A549 (cell line): ENCODE measurements at regions not wholly inside any gene's neighbourhood (a gene's known extent, or its start where the extent isn't known, plus 50 kb on each side); places are given as distances from the start of the nearest gene placed in this dataset.

Source experiments
- ATAC-seq, 2 experiments: fragments of 200-7000 bp in 1 of 2; fragments of >200 bp in 1 of 2; cut with Nextera tagmentation in 1 of 2; cut with Tn5 transposase in 1 of 2; 3 replicates each; pipeline versions ENCODE4 v1.8.0 to v1.9.1; 2018 to 2020; ENCODE audit warnings: mild to moderate bottlenecking in 1 of 2, moderate library complexity in 1 of 2
- CTCF ChIA-PET: fragments of 300-600 bp; sonication (Branson Sonifier 250); formaldehyde crosslinking; extraction: SDS; loops from one replicate; lab custom pipeline; 2021; ENCODE audit warnings: antibody characterized with exemption, inconsistent platforms; lab: Yijun Ruan, JAX
- POLR2A ChIA-PET: fragments of 350-600 bp; formaldehyde crosslinking; extraction: SDS; loops from one replicate; lab custom pipeline; 2021; ENCODE audit warnings: antibody characterized with exemption, inconsistent platforms; lab: Yijun Ruan, JAX
- DNase-seq, 2 experiments: peaks; one replicate each; pipeline versions ENCODE4 v3.0.0 to v3.0.0-alpha.2; 2011 to 2016; ENCODE audit warnings: low read depth in 1 of 2, low spot score in 1 of 2
- FAIRE-seq: peaks from 2 replicates; lab custom pipeline; 2011; peaks lifted over from hg19 to GRCh38; lab: Jason Lieb, UNC
- H3K27ac ChIP-seq, 2 experiments: fragments of >200 bp; sonication (Bioruptor Twin); formaldehyde crosslinking; 3 replicates each; pipeline ENCODE4 v1.5.1; 2016 to 2017
- H3K4me1 ChIP-seq: fragments of >200 bp; sonication (Bioruptor Twin); formaldehyde crosslinking; 3 replicates; pipeline ENCODE4 v1.6.1; 2016
- H3K4me2 ChIP-seq: fragments of >200 bp; sonication (Bioruptor Twin); formaldehyde crosslinking; 3 replicates; pipeline ENCODE4 v1.6.1; 2016
- H3K4me3 ChIP-seq: fragments of >200 bp; sonication (Bioruptor Twin); formaldehyde crosslinking; 3 replicates; pipeline ENCODE4 v1.5.1; 2016
- H3K9me3 ChIP-seq: fragments of >200 bp; sonication (Bioruptor Twin); formaldehyde crosslinking; 3 replicates; pipeline ENCODE4 v1.6.1; 2016
- CBX2 ChIP-seq: fragments of 200-600 bp; sonication (generic); IDR thresholded peaks from 2 replicates; pipeline ENCODE4 v1.6.1; 2016; ENCODE audit warnings: low read depth, mild to moderate bottlenecking, borderline replicate concordance
- CBX8 ChIP-seq: fragments of 200-600 bp; sonication (generic); IDR thresholded peaks from 2 replicates; pipeline ENCODE4 v1.6.1; 2016
- CEBPB ChIP-seq, 2 experiments: fragments of >200 bp in 1 of 2; sonication (Bioruptor Twin) in 1 of 2; formaldehyde crosslinking in 1 of 2; IDR thresholded peaks; 2 replicates each; pipeline ENCODE4 v1.6.1; 2012 to 2016
- CHD2 ChIP-seq: fragments of 150-350 bp; IDR thresholded peaks from 2 replicates; pipeline ENCODE4 v1.6.1; 2014; ENCODE audit warnings: low read length; ENCODE audit not compliant: partially characterized antibody
- EP300 ChIP-seq, 2 experiments: fragments of >200 bp; sonication (Bioruptor Twin); formaldehyde crosslinking; IDR thresholded peaks; 2 replicates in 1 of 2; 3 replicates in 1 of 2; pipeline ENCODE4 v1.6.1; 2016 to 2017
- ESRRA ChIP-seq: fragments of 150-350 bp; IDR thresholded peaks from 2 replicates; pipeline ENCODE4 v1.6.1; 2014; ENCODE audit warnings: mild to moderate bottlenecking, low read length, borderline replicate concordance
- FOSB ChIP-seq: fragments of 250-450 bp; sonication (Bioruptor Pico); IDR thresholded peaks from 2 replicates; pipeline ENCODE4 v1.5.0; 2020; ENCODE audit warnings: mild to moderate bottlenecking, moderate library complexity
- FOSL2 ChIP-seq, 2 experiments: fragments of 450-650 bp in 1 of 2; fragments of >200 bp in 1 of 2; sonication (Bioruptor Twin) in 1 of 2; formaldehyde crosslinking; IDR thresholded peaks; 2 replicates each; pipeline versions ENCODE4 v1.5.0 to v1.6.1; 2016 to 2020; ENCODE audit warnings: mild to moderate bottlenecking in 1 of 2, moderate library complexity in 1 of 2
- HDAC2 ChIP-seq: fragments of 200-600 bp; sonication (generic); IDR thresholded peaks from 2 replicates; pipeline ENCODE4 v1.6.1; 2016
- HOXB5 ChIP-seq: fragments of 250-450 bp; sonication (Bioruptor Pico); IDR thresholded peaks from 2 replicates; pipeline ENCODE4 v1.5.0; 2020; ENCODE audit warnings: mild to moderate bottlenecking, moderate library complexity
- KDM1A ChIP-seq: fragments of 200-600 bp; sonication (generic); IDR thresholded peaks from 2 replicates; pipeline ENCODE4 v1.6.1; 2016; ENCODE audit warnings: low read depth, mild to moderate bottlenecking
- MAFK ChIP-seq: fragments of 450-650 bp; IDR thresholded peaks from 2 replicates; pipeline ENCODE4 v1.6.1; 2014; ENCODE audit not compliant: partially characterized antibody
- MAZ ChIP-seq: fragments of 150-350 bp; IDR thresholded peaks from 2 replicates; pipeline ENCODE4 v1.6.1; 2014; ENCODE audit warnings: antibody characterized with exemption, low read depth, low read length, borderline replicate concordance
- MYC ChIP-seq: IDR thresholded peaks from 2 replicates; pipeline ENCODE4 v1.6.1; 2012; ENCODE audit warnings: mild to moderate bottlenecking, inconsistent platforms, low read length, improper control_type of control experiment, borderline replicate concordance
- NFE2L2 ChIP-seq: fragments of 150-350 bp; conservative IDR thresholded peaks from 2 replicates; pipeline ENCODE4 v1.6.1; 2014; ENCODE audit warnings: low read length
- NPAS2 ChIP-seq: fragments of 250-450 bp; sonication (Bioruptor Pico); IDR thresholded peaks from 2 replicates; pipeline ENCODE4 v1.8.0; 2022; ENCODE audit warnings: mild to moderate bottlenecking, moderate library complexity, borderline replicate concordance
- POLR2A ChIP-seq: IDR thresholded peaks from 2 replicates; pipeline ENCODE4 v1.6.1; 2012; ENCODE audit warnings: mild to moderate bottlenecking, low read length
- RARB ChIP-seq: fragments of 250-450 bp; sonication (Bioruptor Pico); IDR thresholded peaks from 2 replicates; pipeline ENCODE4 v1.8.0; 2021; ENCODE audit warnings: mild to moderate bottlenecking, moderate library complexity
- RFX5 ChIP-seq: fragments of 450-650 bp; IDR thresholded peaks from 2 replicates; pipeline ENCODE4 v1.7.1; 2014; ENCODE audit warnings: antibody characterized with exemption, mild to moderate bottlenecking, moderate library complexity
- RNF2 ChIP-seq: fragments of 200-600 bp; sonication (generic); IDR thresholded peaks from 2 replicates; pipeline ENCODE4 v1.6.1; 2016; ENCODE audit warnings: low read depth, mild to moderate bottlenecking, antibody characterized with exemption, moderate library complexity, borderline replicate concordance
- TFCP2L1 ChIP-seq: fragments of 250-450 bp; sonication (Bioruptor Pico); IDR thresholded peaks from 2 replicates; pipeline ENCODE4 v1.5.0; 2021; ENCODE audit warnings: mild to moderate bottlenecking
- TP53 ChIP-seq: fragments of 250-450 bp; sonication (Bioruptor Pico); IDR thresholded peaks from 2 replicates; pipeline ENCODE4 v1.5.0; 2021; ENCODE audit warnings: mild to moderate bottlenecking, moderate library complexity
- ZFP36 ChIP-seq: fragments of 450-650 bp; IDR thresholded peaks from 2 replicates; pipeline ENCODE4 v1.6.1; 2014; ENCODE audit warnings: borderline replicate concordance; ENCODE audit not compliant: partially characterized antibody
- ZNF302 ChIP-seq: fragments of 250-450 bp; sonication (Bioruptor Pico); IDR thresholded peaks from 2 replicates; pipeline ENCODE4 v1.9.0; 2021; ENCODE audit warnings: inconsistent platforms, mild to moderate bottlenecking, moderate library complexity
- ZSCAN20 ChIP-seq: fragments of 250-450 bp; sonication (Bioruptor Pico); IDR thresholded peaks from 2 replicates; pipeline ENCODE4 v1.8.0; 2022; ENCODE audit warnings: mild to moderate bottlenecking, moderate library complexity
- WGBS: methylation state at CpG from one replicate; pipeline ENCODE4 v1.1.6; 2017; ENCODE audit errors: missing lambda C conversion rate; 5-methylcytosine and 5-hydroxymethylcytosine counted together
- TF ChIP-seq, protein P1 (sequence below): fragments of >200 bp; sonication (Bioruptor Twin); formaldehyde crosslinking; IDR thresholded peaks from 2 replicates; pipeline ENCODE4 v1.6.1; 2016
- TF ChIP-seq, protein P2 (sequence below): IDR thresholded peaks from 2 replicates; pipeline ENCODE4 v1.6.1; 2012
- TF ChIP-seq, protein P3 (sequence below): fragments of 250-450 bp; sonication (Bioruptor Pico); IDR thresholded peaks from 2 replicates; pipeline ENCODE4 v1.5.0; 2021; ENCODE audit warnings: mild to moderate bottlenecking, moderate library complexity, borderline replicate concordance
- TF ChIP-seq, protein P4 (sequence below): fragments of >200 bp; sonication (Bioruptor Twin); formaldehyde crosslinking; IDR thresholded peaks from 3 replicates; pipeline ENCODE4 v1.6.1; 2016
- TF ChIP-seq, protein P5 (sequence below): fragments of 150-350 bp; IDR thresholded peaks from 2 replicates; pipeline ENCODE4 v1.6.1; 2014; ENCODE audit warnings: low read depth, mild to moderate bottlenecking, low read length

DNA sequence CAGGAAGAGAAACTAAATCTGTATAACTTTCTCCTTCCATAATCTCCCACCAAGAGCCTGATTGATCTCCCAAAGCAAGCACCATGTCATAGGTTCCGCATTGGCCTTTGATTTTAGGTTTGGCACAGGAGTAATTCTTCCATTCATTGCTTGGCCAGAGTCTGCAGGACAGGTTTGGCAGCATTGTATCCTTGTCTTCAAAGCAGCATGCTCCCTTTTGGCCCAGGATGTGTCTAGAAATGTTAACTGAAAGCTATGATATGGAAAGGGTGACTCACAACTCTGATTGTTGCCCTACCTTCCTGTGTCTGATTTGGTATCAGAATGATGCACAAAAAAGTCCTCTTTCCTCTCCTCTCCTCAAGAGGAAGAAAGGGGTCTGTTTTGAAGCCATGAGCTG lies 824.3 kb upstream of the PRMT6 start:
- ATAC-seq (no peak), DNase-seq (no peak), FAIRE-seq (no peak)
- ChIA-PET CTCF (no interaction called here), POLR2A (no interaction called here)
- no peaks in the 10 kb centered on the region for H3K9me3 ChIP-seq
- no peak overlapping the region for H3K27ac ChIP-seq
- no peaks in the 10 kb centered on the region for H3K4me1 ChIP-seq
- 8% methylated on average over 1 of the region's 1 CpG for WGBS
- no peak overlapping the region for H3K4me2 ChIP-seq
- no peak overlapping the region for H3K4me3 ChIP-seq
- TF ChIP-seq TP53 (CRISPR knock-in tag) (no peak), POLR2A (no peak), MAFK (no peak), TFCP2L1 (CRISPR knock-in tag) (no peak), CEBPB (IDR thresholded peaks at IDR 0.05) (no peak), ZSCAN20 (CRISPR knock-in tag) (no peak), CBX8 (no peak), RARB (CRISPR knock-in tag) (no peak), KDM1A (no peak), RFX5 (no peak), RNF2 (no peak), FOSL2 (IDR thresholded peaks at IDR 0.05) (no peak), FOSL2 (CRISPR knock-in tag; IDR thresholded peaks at IDR 0.05) (no peak), FOSB (CRISPR knock-in tag) (no peak)
- TF ChIP-seq, protein P1, sequence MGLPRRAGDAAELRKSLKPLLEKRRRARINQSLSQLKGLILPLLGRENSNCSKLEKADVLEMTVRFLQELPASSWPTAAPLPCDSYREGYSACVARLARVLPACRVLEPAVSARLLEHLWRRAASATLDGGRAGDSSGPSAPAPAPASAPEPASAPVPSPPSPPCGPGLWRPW = no peak
- TF ChIP-seq, protein P2, sequence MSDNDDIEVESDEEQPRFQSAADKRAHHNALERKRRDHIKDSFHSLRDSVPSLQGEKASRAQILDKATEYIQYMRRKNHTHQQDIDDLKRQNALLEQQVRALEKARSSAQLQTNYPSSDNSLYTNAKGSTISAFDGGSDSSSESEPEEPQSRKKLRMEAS = no peak

DNA sequence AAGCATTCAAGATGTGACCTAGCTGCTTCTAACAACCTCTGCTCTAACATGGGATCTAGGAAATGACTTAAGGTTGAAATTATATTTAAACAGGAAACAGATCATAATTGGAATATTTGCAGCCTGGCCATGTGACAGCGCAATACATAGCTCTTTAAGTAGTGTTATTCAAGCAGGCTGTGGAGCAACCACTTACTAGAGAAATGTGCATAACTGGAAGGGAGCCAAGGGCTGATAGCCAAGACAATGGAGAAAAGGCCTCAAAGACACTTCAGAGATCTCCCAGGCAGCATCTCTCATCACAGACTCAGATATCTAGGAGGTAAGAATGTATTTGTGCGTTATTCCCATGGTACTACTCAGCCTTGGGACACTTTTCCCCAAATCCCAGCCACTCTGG lies 823.0 kb upstream of the PRMT6 start:
- Histone ChIP-seq H3K4me1 (no peaks in the 10 kb centered on the region), H3K27ac (no peak overlapping the region), H3K4me2 (no peak overlapping the region), H3K4me3 (no peak overlapping the region), H3K9me3 (no peaks in the 10 kb centered on the region)
- DNase-seq = no peak
- WGBS = 0% methylated on average over 2 of the region's 2 CpGs
- POLR2A ChIA-PET = no interaction called here
- no peak for ATAC-seq
- no peak for TF ChIP-seq TFCP2L1 (CRISPR knock-in tag)
- TF ChIP-seq NPAS2 (CRISPR knock-in tag) = no peak
- TF ChIP-seq ZSCAN20 (CRISPR knock-in tag) = no peak
- TF ChIP-seq MAZ = no peak
- no peak for TF ChIP-seq ZFP36
- no peak for TF ChIP-seq RFX5
- TF ChIP-seq, protein P3, sequence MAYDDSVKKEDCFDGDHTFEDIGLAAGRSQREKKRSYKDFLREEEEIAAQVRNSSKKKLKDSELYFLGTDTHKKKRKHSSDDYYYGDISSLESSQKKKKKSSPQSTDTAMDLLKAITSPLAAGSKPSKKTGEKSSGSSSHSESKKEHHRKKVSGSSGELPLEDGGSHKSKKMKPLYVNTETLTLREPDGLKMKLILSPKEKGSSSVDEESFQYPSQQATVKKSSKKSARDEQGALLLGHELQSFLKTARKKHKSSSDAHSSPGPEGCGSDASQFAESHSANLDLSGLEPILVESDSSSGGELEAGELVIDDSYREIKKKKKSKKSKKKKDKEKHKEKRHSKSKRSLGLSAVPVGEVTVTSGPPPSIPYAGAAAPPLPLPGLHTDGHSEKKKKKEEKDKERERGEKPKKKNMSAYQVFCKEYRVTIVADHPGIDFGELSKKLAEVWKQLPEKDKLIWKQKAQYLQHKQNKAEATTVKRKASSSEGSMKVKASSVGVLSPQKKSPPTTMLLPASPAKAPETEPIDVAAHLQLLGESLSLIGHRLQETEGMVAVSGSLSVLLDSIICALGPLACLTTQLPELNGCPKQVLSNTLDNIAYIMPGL (CRISPR knock-in tag) = no peak
- TF ChIP-seq, protein P4, sequence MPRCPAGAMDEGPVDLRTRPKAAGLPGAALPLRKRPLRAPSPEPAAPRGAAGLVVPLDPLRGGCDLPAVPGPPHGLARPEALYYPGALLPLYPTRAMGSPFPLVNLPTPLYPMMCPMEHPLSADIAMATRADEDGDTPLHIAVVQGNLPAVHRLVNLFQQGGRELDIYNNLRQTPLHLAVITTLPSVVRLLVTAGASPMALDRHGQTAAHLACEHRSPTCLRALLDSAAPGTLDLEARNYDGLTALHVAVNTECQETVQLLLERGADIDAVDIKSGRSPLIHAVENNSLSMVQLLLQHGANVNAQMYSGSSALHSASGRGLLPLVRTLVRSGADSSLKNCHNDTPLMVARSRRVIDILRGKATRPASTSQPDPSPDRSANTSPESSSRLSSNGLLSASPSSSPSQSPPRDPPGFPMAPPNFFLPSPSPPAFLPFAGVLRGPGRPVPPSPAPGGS = no peak
- no peak for TF ChIP-seq HDAC2
- no peak for TF ChIP-seq MAFK
- no peak for TF ChIP-seq EP300 (IDR thresholded peaks at IDR 0.05)
- no peak for TF ChIP-seq NFE2L2
- TF ChIP-seq ESRRA = no peak
- TF ChIP-seq CHD2 = no peak
- no peak for TF ChIP-seq ZNF302 (CRISPR knock-in tag)
- no peak for TF ChIP-seq HOXB5 (CRISPR knock-in tag)
- TF ChIP-seq FOSB (CRISPR knock-in tag) = no peak
- TF ChIP-seq MYC = no peak
- TF ChIP-seq, protein P5, sequence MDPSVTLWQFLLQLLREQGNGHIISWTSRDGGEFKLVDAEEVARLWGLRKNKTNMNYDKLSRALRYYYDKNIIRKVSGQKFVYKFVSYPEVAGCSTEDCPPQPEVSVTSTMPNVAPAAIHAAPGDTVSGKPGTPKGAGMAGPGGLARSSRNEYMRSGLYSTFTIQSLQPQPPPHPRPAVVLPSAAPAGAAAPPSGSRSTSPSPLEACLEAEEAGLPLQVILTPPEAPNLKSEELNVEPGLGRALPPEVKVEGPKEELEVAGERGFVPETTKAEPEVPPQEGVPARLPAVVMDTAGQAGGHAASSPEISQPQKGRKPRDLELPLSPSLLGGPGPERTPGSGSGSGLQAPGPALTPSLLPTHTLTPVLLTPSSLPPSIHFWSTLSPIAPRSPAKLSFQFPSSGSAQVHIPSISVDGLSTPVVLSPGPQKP = no peak
- no peak for TF ChIP-seq CBX2
- FAIRE-seq = no peak
- CTCF ChIA-PET = no interaction called here
